GM12875 (cell line): ENCODE measurements at regions not wholly inside any gene's neighbourhood (a gene's known extent, or its start where the extent isn't known, plus 50 kb on each side); places are given as distances from the start of the nearest gene placed in this dataset.

Experiments used
- H3K4me3 ChIP-seq: one replicate; pipeline ENCODE4 v1.5.1; 2011; ENCODE audit warnings: low read depth, low read length, control low read depth
- TF ChIP-seq, protein P1 (sequence below): IDR thresholded peaks from 2 replicates; pipeline ENCODE4 v1.5.1; 2011; ENCODE audit warnings: low read depth, mild to moderate bottlenecking, control low read depth, inconsistent platforms, low read length, moderate library complexity, borderline replicate concordance; ENCODE audit not compliant: insufficient read depth

DNA sequence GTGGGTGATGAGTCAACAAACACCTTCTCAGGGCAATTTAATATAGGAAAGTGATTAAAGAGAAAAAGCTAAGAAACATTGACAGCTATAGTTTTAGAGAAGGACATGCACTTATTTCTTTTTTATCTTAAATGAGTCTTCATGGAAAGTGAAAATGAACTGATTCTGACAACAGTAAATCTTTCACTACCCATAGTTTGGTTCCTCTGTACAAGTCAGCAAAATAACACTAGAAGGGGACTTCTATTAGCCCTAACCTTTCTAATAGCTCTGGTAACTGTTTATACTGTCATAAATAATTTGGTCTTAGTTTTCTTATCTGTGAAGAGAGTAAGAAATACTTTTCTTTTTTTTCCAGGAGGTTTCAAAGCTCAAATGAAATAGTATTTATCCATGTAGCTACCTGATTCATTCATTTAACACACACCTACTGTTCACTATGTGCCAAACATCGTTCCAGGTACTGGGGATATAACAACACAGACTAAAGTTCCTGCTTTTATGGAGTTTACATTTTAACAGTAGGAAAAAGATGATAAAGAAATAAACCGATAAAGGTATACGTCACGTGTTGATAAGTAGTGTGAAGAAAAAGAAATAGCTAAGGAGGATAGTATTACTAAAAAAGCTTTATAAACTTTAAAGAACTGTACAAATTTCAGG lies 148.2 kb downstream of the PCSK1 start:
- TF ChIP-seq, protein P1, sequence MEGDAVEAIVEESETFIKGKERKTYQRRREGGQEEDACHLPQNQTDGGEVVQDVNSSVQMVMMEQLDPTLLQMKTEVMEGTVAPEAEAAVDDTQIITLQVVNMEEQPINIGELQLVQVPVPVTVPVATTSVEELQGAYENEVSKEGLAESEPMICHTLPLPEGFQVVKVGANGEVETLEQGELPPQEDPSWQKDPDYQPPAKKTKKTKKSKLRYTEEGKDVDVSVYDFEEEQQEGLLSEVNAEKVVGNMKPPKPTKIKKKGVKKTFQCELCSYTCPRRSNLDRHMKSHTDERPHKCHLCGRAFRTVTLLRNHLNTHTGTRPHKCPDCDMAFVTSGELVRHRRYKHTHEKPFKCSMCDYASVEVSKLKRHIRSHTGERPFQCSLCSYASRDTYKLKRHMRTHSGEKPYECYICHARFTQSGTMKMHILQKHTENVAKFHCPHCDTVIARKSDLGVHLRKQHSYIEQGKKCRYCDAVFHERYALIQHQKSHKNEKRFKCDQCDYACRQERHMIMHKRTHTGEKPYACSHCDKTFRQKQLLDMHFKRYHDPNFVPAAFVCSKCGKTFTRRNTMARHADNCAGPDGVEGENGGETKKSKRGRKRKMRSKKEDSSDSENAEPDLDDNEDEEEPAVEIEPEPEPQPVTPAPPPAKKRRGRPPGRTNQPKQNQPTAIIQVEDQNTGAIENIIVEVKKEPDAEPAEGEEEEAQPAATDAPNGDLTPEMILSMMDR = no peak

GRCh38 chr5:96283589-96283988 lies 149.5 kb downstream of the PCSK1 start:
- TF ChIP-seq, protein P1 = no peak
- no peak overlapping the region for H3K4me3 ChIP-seq

More for the DNA sequence above, 148.2 kb downstream of the PCSK1 start:
- H3K4me3 ChIP-seq = no peak overlapping the region

GRCh38 chr5:96282020-96282419 lies 151.0 kb downstream of the PCSK1 start:
- no peak overlapping the region for H3K4me3 ChIP-seq
- TF ChIP-seq, protein P1 = no peak

DNA sequence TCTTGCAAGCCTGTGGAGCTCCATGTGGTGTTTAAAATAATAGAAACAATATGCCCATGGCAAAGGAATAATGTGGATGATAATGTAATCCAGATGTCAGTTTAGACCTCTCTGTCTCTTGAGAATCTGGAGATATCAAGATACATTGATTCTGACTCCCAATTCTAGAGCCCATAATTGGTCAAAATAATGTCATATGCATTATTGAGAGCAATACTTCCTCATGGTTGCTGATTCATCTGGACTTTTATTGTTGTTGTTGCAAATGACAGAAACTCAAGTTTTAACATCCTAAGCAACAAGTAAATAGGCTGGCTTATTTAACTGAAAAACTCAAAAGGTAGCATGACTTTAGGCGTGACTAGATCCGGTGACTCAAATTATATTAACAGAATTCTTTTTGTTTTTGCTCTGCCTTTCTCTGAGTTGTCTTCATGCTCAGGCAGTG lies 152.1 kb downstream of the PCSK1 start:
- TF ChIP-seq, protein P1 = no peak

GRCh38 chr5:96279801-96280542 lies 153.1 kb downstream of the PCSK1 start:
- TF ChIP-seq, protein P1 = no peak
- no peak overlapping the region for H3K4me3 ChIP-seq

More for the DNA sequence above, 152.1 kb downstream of the PCSK1 start:
- H3K4me3 ChIP-seq = no peak overlapping the region

- TF ChIP-seq, protein P1 = no peak
- H3K4me3 ChIP-seq = no peak overlapping the region
Measured at GRCh38 chr5:96278981-96279380, 154.1 kb downstream of the PCSK1 start.

DNA sequence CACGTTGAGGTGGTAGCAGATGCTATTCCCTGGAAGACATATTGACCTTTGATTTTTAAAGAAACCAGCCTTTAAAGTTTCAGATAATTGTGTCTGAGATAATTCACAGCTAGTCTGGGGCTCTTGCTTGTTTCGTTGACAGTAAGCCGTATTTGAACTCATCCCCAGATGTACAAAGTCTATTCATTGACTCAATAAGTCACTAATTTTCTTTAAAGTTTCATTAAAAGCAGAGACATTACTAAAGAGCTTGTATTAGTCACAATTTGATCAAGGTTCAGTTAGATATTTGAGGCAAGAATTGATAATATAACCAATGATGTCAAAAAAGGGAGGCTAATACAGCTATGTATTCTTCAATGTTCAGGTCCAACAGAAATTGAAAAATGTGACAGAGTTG lies 158.0 kb downstream of the PCSK1 start:
- TF ChIP-seq, protein P1 = no peak
- H3K4me3 ChIP-seq = no peak overlapping the region
